Karpas-422 (cell line): ENCODE measurements at regions not wholly inside any gene's neighbourhood (a gene's known extent, or its start where the extent isn't known, plus 50 kb on each side); places are given as distances from the start of the nearest gene placed in this dataset.

Experiments used
- DNase-seq: peaks from one replicate; pipeline ENCODE4 v3.0.0-alpha.2; 2015
- H2AFZ ChIP-seq: fragments of 200-600 bp; sonication (generic); 2 replicates; pipeline ENCODE4 v1.6.1; 2014; ENCODE audit warnings: antibody characterized with exemption, low read length, mixed read lengths
- H3K27ac ChIP-seq: fragments of 200-600 bp; sonication (generic); 2 replicates; pipeline ENCODE4 v1.5.1; 2014; ENCODE audit warnings: mild to moderate bottlenecking, low read length, moderate library complexity
- H3K27me3 ChIP-seq: fragments of 200-600 bp; sonication (generic); 2 replicates; pipeline ENCODE4 v1.6.1; 2014; ENCODE audit warnings: low read length, mixed read lengths
- H3K36me3 ChIP-seq: fragments of 200-600 bp; sonication (generic); 2 replicates; pipeline ENCODE4 v1.6.1; 2014; ENCODE audit warnings: low read length, mixed read lengths; ENCODE audit not compliant: insufficient read depth
- H3K4me1 ChIP-seq: fragments of 200-600 bp; sonication (generic); 2 replicates; pipeline ENCODE4 v1.6.1; 2014; ENCODE audit warnings: mild to moderate bottlenecking, low read length, mixed read lengths
- H3K4me2 ChIP-seq: fragments of 200-600 bp; sonication (generic); 2 replicates; pipeline ENCODE4 v1.6.1; 2014; ENCODE audit warnings: low read length, low read depth, mild to moderate bottlenecking; ENCODE audit not compliant: poor library complexity, severe bottlenecking
- H3K4me3 ChIP-seq: fragments of 200-600 bp; sonication (generic); 2 replicates; pipeline ENCODE4 v1.5.1; 2014; ENCODE audit warnings: mild to moderate bottlenecking, antibody characterized with exemption, low read length, mixed read lengths
- H3K79me2 ChIP-seq: fragments of 200-600 bp; sonication (generic); 2 replicates; pipeline ENCODE4 v1.6.1; 2014; ENCODE audit warnings: mild to moderate bottlenecking, low read length, mixed read lengths
- H3K9ac ChIP-seq: fragments of 200-600 bp; sonication (generic); 2 replicates; pipeline ENCODE4 v1.6.0; 2014; ENCODE audit warnings: low read length
- H3K9me2 ChIP-seq: fragments of 200-600 bp; sonication (generic), shearing (Covaris generic); replicated peaks from 2 replicates; pipeline ENCODE4 v1.6.0; 2014; ENCODE audit warnings: mild to moderate bottlenecking, low read length, moderate library complexity; ENCODE audit not compliant: insufficient read depth
- H3K9me3 ChIP-seq: fragments of 300-700, 200-600 bp; sonication (generic); 2 replicates; pipeline ENCODE4 v1.6.1; 2014; ENCODE audit warnings: low read length, mixed read lengths
- H4K20me1 ChIP-seq: fragments of 200-600 bp; sonication (generic); 2 replicates; pipeline ENCODE4 v1.6.1; 2014; ENCODE audit warnings: mild to moderate bottlenecking, antibody characterized with exemption, low read length, low read depth; ENCODE audit not compliant: insufficient read depth

DNA sequence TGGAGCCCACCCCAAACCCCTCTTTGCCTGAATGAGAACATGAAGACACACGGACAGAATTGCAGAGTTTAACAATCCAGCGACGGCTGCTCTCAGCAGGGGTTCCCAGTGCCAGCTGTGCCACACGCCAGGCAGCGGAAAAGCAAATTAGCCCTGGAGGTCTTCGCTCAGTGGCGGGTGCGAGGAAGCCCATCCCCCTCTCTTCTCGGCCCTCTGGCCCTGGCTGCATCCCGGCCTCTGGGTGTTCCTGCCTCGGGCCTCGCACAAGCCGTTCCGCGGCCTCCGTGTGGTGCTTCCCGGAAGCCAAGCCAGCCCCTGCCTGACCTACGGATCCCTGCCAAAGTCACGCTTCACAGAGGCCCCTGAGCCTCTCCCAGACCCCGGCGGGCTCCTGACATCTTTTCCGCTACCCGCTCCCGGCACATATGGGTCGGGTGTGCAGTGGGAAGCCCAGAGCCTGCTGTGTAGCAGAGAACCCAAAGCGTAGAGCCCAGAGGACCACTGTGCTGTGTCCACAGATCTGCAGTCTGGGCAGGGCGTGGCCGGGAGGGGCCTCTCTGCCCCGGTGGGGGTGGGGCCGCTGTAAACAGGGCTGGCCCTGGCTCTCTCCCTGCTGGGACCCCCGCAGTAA lies 70.7 kb upstream of the GALNT9 start:
- Histone ChIP-seq H3K4me1 (no peaks in the 10 kb centered on the region), H3K4me3 (no peak overlapping the region), H3K79me2 (no peaks in the 10 kb centered on the region), H2AFZ (no peak overlapping the region), H3K27me3 (no peaks in the 10 kb centered on the region), H3K9me2 (no peaks in the 10 kb centered on the region), H3K36me3 (no peaks in the 10 kb centered on the region), H3K9me3 (no peaks in the 10 kb centered on the region), H3K9ac (no peak overlapping the region), H3K4me2 (no peak overlapping the region), H4K20me1 (no peaks in the 10 kb centered on the region), H3K27ac (no peak overlapping the region)
- no peak for DNase-seq

DNA sequence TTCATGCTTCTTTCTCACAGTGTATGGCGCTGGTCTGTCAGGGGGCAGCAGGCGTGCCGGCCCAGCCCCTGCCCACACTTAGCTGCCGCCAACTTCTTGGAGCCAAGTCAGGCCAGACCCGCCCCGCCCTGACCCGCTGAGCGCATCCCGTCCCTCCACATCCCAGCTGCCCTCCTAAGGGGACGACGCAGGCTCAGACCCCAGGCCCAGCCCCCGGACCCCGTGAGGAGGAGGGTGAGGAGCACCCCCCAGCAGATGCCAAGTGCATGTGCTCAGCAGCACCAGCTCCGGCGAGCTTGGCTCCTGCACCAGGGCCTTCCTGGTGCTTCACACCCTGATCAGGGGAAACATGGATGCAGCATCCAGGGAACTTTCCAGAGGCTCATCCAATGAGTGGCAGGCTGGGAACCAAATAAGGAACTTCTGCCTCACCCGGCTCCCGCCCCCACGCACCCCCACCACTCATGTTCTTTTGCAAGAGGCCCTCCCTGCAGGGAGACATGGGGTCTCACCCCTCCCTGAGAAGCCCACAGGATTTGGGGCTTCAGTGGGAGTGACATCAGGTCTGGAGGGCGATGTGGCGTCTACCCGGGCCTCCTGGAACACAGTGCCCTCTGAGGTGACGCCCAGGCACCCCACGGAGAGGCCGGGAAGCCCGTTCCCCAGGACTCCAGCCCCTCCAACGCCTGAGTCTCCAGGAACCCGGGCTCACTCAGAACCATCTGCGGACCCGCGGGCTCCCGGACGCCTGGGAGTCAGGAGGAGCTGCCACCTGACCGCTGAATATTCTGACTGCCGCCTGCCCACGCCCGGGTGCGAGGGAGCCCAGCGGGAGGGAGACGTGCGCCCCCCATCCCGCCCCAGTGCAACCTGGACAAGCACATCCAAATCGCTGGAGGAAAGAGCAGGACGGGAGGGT lies 70.0 kb upstream of the GALNT9 start:
- Histone ChIP-seq H3K9me3 (no peaks in the 10 kb centered on the region), H3K27me3 (no peaks in the 10 kb centered on the region), H3K4me2 (no peak overlapping the region)

DNA sequence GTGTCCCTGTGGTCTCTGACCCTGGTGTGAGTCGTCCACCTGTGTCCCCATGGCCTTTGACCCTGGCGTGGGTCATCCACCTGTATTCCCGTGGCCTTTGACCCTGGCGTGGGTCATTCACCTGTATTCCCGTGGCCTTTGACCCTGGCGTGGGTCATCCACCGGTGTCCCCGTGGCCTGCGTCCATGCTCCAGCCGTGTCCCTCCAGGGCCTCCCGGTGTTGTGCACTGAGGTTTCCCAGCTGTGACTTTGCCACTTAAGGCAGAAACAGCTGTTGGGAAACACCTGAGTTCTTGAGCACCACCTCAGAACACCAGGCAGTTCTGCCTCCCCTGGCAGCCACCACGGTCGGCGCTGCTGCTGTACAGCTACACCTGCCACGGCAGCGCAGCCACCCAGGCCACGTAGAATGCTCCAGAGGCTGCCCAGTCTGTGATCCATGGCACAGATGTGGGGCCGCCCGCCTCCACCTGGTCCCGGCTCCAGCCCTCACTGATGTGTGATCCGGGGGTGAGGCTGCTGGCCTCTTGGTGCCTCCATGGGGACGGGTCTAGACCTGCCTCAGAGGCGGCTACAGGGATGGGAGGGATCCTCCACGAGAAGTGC lies 69.1 kb upstream of the GALNT9 start:
- Histone ChIP-seq H3K4me1 (no peaks in the 10 kb centered on the region), H3K9ac (no peak overlapping the region), H3K79me2 (no peaks in the 10 kb centered on the region), H3K4me3 (no peak overlapping the region), H3K27me3 (no peaks in the 10 kb centered on the region), H3K36me3 (no peaks in the 10 kb centered on the region), H3K9me3 (no peaks in the 10 kb centered on the region), H3K9me2 (no peaks in the 10 kb centered on the region), H3K27ac (no peak overlapping the region), H2AFZ (no peak overlapping the region), H4K20me1 (no peaks in the 10 kb centered on the region), H3K4me2 (no peak overlapping the region)
- no peak for DNase-seq

More for the DNA sequence above, 70.0 kb upstream of the GALNT9 start:
- Histone ChIP-seq H3K9ac (no peak overlapping the region), H2AFZ (no peak overlapping the region), H3K79me2 (no peaks in the 10 kb centered on the region), H3K36me3 (no peaks in the 10 kb centered on the region), H3K4me3 (no peak overlapping the region), H3K4me1 (no peaks in the 10 kb centered on the region), H3K27ac (no peak overlapping the region), H4K20me1 (no peaks in the 10 kb centered on the region), H3K9me2 (no peaks in the 10 kb centered on the region)
- DNase-seq = no peak

DNA sequence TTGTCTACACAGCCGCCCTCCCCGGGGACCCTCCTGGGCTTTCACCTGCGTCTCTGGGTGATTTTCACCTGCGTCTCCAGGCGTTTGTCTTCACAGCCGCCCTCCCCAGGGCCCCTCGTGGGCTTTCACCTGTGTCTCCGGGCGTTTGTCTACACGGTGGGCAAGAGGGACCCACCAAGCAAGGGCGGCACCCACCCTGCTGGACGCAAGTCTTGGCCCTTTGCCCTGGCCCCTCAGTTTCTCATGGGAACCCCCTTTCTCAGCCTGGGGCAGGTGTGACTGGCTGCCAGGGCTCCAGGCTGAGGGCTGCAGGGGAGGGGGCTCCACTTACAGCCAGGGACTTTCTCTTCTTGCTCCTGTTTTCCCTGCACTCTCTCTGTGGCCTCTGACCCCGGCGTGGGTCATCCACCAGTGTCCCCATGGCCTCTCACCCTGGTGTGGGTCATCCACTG lies 68.6 kb upstream of the GALNT9 start:
- Histone ChIP-seq H3K9me2 (no peaks in the 10 kb centered on the region), H3K4me1 (no peaks in the 10 kb centered on the region), H3K4me2 (no peak overlapping the region), H3K79me2 (no peaks in the 10 kb centered on the region), H3K4me3 (no peak overlapping the region), H3K9me3 (no peaks in the 10 kb centered on the region), H4K20me1 (no peaks in the 10 kb centered on the region), H3K27ac (no peak overlapping the region), H2AFZ (no peak overlapping the region), H3K9ac (no peak overlapping the region), H3K27me3 (no peaks in the 10 kb centered on the region), H3K36me3 (no peaks in the 10 kb centered on the region)
- no peak for DNase-seq

DNA sequence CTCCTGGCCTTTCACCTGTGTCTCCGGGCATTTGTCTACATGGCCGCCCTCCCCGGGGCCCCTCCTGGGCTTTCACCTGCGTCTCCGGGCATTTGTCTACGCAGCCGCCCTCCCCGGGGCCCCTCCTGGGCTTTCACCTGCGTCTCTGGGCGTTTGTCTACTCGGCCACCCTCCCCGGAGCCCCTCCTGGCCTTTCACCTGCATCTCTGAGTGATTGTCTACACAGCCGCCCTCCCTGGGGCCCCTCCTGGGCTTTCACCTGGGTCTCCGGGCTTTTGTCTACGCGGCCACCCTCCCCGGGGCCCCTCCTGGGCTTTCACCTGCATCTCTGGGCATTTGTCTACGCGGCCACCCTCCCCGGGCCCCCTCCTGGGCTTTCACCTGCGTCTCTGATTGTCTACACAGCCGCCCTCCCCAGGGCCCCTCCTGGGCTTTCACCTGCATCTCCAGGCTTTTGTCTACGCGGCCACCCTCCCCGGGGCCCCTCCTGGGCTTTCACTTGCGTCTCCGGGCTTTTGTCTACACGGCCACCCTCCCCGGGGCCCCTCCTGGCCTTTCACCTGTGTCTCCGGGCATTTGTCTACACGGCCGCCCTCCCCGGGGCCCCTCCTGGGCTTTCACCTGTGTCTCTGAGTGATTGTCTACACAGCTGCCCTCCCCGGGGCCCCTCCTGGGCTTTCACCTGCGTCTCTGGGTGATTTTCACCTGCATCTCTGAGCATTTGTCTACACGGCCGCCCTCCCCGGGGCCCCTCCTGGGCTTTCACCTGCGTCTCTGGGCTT lies 68.0 kb upstream of the GALNT9 start:
- Histone ChIP-seq H3K36me3 (no peaks in the 10 kb centered on the region), H3K27ac (no peak overlapping the region), H3K79me2 (no peaks in the 10 kb centered on the region), H3K9ac (no peak overlapping the region), H3K4me3 (no peak overlapping the region), H3K9me3 (no peaks in the 10 kb centered on the region), H3K27me3 (no peaks in the 10 kb centered on the region), H3K4me2 (no peak overlapping the region), H3K4me1 (no peaks in the 10 kb centered on the region), H4K20me1 (no peaks in the 10 kb centered on the region), H2AFZ (no peak overlapping the region), H3K9me2 (no peaks in the 10 kb centered on the region)
- no peak for DNase-seq

DNA sequence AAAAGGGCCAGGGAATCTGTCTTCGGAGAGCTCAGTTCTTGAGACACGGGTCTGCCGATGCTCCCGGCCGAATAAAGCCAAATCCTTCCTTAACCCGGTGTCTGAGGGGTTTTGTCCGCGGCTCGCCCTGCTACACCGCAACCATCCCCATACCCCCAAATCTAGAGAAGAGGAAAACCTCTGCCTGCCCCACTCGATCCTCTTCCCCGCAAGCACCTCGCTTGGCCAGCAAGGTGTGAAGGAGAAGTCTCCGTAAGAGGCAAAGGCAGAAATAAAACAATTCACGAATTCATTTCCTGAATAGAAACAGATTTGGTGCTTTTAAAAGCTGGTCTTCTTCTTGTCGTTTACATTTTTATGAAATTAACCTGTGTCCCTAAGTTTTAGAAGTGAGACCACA lies 67.3 kb upstream of the GALNT9 start:
- Histone ChIP-seq H4K20me1 (no peaks in the 10 kb centered on the region), H2AFZ (no peak overlapping the region), H3K4me3 (no peak overlapping the region), H3K4me1 (no peaks in the 10 kb centered on the region), H3K9me3 (no peaks in the 10 kb centered on the region), H3K9me2 (no peaks in the 10 kb centered on the region), H3K27me3 (no peaks in the 10 kb centered on the region), H3K79me2 (no peaks in the 10 kb centered on the region), H3K9ac (no peak overlapping the region), H3K4me2 (no peak overlapping the region), H3K27ac (no peak overlapping the region), H3K36me3 (no peaks in the 10 kb centered on the region)
- no peak for DNase-seq

DNA sequence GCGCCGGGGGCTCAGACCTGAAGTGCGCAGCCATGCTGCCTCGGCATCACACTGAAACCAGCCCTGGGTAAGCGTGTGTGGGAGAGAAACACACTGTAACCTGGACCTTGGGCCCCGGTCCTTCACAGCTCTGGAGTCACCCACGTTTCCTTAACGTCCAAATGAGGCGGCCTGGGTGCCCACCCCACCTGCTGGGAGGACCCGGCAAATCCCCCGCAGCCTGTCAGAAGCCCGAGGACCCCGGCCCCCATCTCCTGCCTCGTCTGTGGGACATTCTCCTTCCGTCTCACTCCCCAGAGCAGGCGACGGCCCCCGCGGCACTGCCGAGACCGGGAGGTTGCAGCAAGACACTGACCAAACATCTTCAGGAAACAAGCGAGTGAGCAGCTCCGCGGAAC lies 66.5 kb upstream of the GALNT9 start:
- H3K36me3 ChIP-seq = no peaks in the 10 kb centered on the region
- no peaks in the 10 kb centered on the region for H4K20me1 ChIP-seq
- DNase-seq = no peak
- no peaks in the 10 kb centered on the region for H3K27me3 ChIP-seq
- no peak overlapping the region for H3K9ac ChIP-seq
- H3K4me3 ChIP-seq = no peak overlapping the region
- no peaks in the 10 kb centered on the region for H3K9me2 ChIP-seq
- H3K4me2 ChIP-seq = no peak overlapping the region
- no peaks in the 10 kb centered on the region for H3K4me1 ChIP-seq
- no peaks in the 10 kb centered on the region for H3K9me3 ChIP-seq
- no peak overlapping the region for H3K27ac ChIP-seq
- no peak overlapping the region for H2AFZ ChIP-seq
- H3K79me2 ChIP-seq = no peaks in the 10 kb centered on the region
